ENCODE measurements at regions not wholly inside any gene's neighbourhood (a gene's known extent, or its start where the extent isn't known, plus 50 kb on each side); places are given as distances from the start of the nearest gene placed in this dataset.
"Not testable (repeated sequence)": the region's sequence is repeated elsewhere in the genome, so short reads cannot be mapped to it uniquely, and the experiment has no call there.

DNA sequence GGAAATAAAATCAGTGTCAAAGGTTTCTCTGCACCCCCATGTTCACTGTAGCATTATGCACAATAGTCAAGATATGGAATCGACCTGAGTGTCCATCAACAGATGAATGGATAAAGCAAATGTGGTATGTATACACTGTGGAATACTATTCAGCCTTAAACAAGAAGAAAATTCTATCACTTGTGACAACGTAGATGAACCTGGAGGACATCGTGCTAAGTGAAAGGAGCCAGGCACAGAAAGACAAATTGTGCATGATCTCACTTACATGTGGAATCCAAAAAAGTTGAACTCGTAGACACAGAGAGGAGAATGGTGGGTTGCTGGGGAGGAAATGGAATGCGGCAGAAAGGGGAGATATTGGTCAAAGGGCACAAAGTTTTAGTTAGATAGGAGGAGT, 136.3 kb upstream of the ESR1 start:
- no peak for DNase-seq

- DNase-seq: no peak
Measured at GRCh38 chr6:151674578-151674977, 132.9 kb upstream of the ESR1 start.

DNA sequence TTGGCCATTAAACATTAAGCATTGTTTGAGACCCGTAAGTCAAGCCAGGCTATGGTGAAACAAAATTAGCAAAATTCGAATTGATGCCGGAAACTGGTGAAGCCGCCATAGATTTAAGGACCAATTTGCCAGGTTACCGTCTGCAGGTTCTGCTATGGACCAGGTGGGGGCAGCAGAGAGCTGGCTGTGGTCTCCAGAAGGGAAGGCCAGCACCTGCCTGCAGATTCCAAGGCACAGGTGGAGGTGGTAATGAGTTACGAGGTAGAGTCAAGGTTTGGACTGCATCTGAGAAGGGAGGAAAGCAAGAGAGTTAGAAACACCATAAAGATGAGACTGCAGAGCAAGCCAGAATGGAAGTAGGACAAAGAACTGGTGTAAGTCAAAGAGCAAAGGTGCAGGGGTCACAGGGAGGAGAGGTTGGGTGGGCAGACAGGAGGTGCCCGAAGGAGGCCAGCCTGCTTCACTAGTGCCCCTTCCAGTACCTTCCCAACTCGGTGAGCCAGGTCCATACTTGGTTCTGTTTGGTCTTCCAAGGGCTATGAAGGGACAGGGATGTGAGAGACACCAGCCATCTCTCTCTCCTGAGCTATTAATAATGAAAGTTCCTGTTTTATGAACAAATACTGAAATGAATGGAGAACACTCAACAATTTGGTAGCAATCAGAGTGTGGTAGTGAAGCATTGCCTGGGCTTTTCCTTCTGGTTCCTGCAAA, 131.6 kb upstream of the ESR1 start:
- peak; percentile 52 for DNase-seq

GRCh38 chr6:151676460-151676945, 131.0 kb upstream of the ESR1 start:
- DNase-seq: no peak

DNA sequence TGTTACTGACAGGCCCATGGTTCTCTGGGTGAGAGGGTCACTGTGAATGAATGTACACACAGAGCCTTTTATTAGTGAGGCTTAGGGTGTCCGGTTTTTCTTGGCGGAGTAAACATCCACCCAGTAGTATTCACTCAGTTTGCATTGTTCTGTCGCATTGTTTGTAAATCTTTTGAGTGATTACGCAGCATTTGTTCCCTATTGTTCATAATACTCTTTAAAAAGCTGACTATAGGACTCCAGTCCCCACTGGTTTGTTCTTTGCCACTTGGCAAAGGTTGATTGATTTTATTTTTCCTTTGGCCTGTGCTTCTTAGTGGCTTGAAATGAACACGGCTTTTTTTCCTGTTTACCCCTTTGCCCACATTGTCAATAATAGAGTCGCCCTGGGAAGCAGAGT, 130.1 kb upstream of the ESR1 start:
- no peak for DNase-seq

GRCh38 chr6:151679081-151679480, 128.4 kb upstream of the ESR1 start:
- DNase-seq: no peak

GRCh38 chr6:151679941-151680340, 127.5 kb upstream of the ESR1 start:
- no peak for DNase-seq

DNA sequence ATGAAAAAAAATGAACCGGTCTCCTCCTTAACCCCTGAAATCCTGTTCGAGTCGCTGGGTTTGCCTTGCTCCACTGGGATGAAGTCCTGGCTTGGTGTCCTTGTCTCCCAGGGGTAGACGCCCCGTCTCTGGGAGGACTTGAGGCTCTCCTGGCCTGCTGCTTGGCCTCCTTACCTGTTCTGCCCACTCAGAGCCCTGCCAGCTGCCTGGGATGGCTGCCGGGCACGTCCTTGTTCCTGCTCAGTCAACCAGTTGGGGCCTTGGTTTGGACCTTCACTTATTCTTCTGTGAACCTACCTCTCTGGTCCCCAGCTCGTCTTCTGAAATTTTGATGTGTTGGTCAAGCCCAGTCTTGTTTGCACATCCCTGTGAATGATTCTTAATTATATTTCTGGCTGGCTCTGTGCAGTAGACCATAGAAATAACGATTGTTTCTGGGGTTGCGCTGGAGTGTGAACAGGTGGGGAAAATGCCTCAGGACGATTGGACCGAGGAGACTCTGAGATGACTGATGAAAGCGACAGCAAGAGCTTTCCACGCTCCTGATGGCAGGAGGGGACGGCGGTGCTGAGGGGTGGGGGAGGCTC, 126.5 kb upstream of the ESR1 start:
- DNase-seq: no peak

DNA sequence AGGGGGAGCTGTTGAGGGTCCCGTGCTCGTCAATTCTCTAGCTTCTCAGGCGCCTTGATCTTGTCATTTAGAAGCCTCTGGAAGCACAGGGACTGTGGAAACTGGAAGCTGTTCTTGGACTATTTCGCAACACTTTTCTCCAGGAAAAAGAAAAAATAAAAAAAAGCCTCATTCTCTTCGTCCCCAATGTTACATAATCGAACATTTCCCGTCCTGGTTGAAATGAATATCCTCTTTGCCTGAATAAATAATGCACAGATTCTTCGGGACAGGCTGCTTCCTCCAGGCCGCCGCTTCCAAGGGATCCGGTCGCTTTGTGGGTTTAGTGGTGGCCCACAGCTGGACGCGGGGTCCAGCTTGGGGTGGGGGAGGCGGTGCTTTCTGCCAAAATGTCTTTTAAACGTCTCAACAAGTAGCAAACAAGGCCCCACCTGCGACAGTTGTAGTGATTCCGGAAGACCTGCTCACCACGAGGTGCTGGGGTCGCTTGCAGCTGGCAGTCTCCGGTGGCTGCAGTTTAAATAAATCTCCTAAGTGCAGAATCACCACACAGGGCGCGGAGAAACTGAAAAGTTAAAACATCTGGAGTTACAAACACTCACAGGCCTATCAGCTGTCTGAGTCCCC, 125.9 kb upstream of the ESR1 start:
- DNase-seq: no peak

DNA sequence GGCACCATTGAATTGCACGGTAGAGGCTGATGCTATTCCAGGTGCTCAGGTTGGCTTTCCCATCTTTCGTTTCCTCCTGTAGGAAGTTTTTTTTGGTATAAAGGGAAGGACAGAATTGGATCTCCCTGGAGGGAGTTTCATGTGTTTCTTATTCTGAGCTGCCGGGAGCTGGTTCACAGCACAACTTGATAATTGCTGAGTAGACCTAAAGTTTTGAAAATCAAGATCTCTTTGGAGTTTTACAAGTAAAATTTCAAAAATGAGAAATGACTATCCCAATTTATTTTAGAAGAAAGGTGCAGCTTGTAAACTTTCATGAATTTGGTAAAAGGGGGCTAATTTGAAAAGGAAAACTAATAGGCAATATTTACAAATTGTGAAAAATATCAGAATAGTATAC, 125.2 kb upstream of the ESR1 start:
- no peak for DNase-seq

DNA sequence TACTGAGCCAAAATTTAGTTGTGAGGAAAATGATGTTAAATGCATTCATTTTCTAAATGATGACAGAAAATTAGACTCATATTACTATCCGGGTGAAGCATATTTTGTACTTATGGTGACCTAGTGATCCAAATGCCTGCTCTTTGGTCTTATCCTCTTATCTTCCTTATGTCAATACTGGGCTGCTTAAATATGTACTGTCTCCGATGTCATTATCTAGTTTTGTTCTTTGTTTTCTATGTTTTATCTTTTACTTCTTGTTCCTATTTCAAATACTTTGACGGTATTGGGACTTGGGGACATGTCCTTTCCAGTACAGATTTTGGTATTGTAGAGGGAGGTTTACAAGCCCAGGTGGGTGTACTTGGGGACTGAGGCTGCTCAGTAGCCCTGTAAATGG, 124.6 kb upstream of the ESR1 start:
- no peak for DNase-seq

DNA sequence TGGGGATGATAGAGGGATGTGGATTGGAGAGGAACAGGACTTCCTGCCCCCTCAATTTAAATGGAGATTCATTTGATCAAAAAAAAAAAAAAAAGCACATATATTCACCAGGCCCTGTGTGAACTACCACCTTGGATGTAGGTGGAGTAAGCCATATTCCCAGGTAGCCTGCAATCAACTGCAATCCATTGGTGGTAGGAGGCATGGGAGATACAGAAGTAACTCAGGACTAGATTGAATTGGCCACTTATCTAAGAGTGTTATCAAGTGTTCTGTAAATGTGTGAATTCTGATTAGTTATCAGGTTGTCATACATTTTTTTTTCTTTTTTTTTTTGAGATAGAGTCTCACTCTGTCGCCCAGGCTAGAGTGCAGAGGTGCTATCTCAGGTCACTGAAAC, 124.1 kb upstream of the ESR1 start:
- DNase-seq: no peak

DNA sequence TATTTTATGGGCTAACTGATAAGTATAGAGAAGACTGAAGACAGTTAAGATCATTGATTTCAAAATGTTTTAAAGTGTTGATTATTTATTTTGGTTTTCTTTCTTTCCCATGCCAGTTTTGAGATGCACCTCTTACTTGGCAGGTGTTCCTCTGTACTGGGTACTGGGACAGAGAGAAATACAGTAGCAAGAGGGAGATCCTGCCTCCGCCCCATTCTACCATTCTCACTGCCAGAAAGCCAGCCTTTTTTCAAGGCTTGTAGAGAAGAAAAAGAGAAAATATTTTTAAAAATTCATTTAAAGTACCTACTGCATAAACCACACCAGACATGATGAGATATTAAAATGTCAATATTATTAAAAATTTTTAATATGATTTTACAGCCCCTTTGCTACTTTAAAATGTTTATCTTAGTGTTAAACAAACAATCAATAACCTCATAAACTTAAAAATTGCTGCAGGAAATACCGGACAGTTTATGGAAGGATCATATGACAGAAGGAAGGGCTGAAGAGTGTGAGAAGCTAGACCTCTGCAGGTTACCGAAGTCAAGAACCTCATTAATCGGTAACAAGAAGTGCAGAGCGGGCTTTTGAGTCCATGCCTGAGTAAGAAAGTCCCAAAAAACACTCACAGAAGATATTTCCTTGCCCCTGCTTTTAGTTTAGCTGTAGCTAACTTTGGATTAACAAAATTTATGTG, 117.8 kb upstream of the ESR1 start:
- DNase-seq: no peak

DNA sequence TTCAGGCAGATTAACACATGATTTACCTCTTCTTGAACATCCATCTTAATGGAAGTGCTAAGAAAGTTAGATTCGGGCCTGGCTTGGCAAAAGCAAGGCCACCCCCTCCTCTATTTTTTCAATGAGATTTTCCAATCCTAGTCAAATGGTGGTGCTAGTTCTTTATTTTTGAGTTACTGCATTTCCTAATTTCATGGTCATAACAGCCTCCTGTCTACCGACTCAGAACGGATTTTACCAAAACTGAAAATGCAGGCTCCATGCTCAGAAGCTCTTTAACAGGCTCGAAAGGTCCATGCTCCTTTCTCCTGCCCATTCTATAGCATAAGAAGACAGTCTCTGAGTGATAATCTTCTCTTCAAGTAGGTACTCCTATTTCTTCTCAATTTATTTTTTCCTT, 117.2 kb upstream of the ESR1 start:
- peak; percentile 45 for DNase-seq

DNA sequence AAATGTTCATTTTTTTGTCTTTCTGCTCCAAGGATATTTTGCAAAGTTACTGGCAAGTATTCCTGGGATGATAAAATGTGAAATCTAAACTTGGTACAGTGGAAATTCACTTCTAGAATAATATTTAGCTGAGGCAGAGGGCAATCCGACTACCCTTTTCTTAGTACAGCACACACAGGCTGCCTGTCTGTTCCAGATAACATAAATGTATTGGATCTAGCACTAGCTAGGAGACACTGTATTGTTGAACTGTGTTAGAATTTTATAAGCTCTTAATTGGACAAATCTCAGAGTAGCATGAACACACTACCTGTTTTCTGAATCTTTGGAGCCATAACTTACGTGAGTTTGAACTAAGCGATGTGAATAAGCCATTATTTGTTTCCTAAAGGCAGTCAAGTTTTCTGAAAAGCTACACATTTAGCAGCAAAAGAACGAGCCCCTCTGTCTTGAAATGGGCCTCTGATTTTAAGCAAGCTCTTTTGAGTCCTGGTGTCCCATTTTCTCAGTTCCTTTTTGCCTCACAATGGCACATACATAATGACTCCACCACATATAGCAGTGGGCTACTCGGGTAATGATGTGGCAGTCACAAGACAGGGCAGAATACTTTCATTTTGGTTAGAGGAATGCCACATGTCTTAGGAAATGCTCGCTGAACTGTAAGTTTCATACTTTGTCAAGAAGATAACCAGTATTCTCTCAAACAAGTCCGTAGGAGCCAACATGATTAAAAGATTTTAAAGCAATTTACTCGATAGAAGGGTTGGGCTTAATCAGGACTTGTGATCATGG, 116.5 kb upstream of the ESR1 start:
- DNase-seq: peak; percentile 47

DNA sequence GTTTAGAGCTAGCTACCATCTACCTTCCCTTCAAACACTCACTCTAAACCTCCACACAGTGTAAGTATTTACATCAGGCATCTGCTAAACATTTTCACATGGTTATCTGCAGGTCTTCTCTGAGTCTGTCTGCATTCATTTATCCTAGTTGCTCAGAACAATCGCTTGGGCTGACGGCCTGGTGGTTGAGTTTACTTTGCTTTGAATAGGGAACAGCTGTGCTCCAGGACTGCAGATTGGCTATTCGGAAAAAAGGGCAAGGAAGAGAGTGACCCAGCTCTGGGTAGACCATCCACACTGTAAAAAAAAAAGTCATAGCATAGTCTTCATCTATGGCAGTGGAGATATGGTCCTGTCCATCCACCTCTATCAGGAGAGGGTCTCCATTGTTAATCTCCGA, 115.3 kb upstream of the ESR1 start:
- DNase-seq: no peak

DNA sequence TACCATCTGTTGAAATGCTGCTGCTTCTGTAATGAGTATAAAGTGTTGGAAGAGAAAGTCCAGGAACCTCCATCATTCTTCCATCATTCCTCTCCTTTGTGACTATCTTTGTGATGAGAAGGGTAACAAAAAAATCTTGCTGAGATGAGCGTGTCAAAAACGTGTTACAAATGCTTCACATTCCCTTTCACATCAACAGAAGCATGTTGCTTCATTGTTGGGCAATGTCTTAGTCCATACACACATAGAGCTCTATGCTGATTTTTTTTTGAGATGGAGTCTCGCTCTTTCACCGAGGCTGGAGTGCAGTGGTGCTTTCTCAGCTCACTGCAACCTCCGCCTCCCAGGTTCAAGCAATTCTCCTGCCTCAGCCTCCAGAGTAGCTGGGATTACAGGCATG, 114.1 kb upstream of the ESR1 start:
- DNase-seq: no peak

- no peak for DNase-seq
Measured at GRCh38 chr6:151695156-151695555, 112.3 kb upstream of the ESR1 start.

GRCh38 chr6:151696302-151696701, 111.2 kb upstream of the ESR1 start:
- not testable (repeated sequence) for DNase-seq

- no peak for DNase-seq
Measured at GRCh38 chr6:151698931-151699700, 108.4 kb upstream of the ESR1 start.

- no peak for DNase-seq
Measured at GRCh38 chr6:151699719-151700118, 107.8 kb upstream of the ESR1 start.

DNA sequence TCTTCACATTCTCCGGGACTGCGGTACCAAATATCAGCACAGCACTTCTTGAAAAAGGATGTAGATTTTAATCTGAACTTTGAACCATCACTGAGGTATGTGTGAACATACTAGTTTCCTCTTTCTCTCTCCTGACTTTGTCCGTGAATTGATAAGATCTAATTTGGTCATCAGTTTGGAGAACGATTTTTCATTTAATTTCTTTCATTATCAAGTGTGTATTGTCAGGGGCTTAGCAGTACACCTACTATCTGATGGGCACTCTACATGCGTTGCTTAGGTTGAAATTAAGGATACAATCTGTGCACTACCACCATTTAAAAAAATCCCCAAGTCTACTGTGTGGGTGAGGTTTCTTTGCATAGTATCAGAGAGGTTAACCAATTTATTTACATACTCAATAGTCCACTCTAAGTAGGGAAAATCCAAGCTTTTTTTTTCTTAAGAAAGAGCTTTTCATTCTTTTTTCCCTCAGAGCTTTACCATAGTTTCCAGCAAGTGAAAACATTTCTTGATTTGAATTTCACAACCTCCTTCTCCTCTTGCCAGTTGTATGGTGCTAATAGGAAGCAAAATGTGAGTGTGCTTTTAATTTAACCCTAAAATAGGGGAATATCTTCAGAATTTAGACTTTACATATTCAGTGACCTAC, 105.4 kb upstream of the ESR1 start:
- peak; percentile 6 for DNase-seq

Data from CD4-positive, alpha-beta T cell treated with Interleukin-4 for 4 hours (primary cell).